HepG2 (cell line): ENCODE measurements at regions not wholly inside any gene's neighbourhood (a gene's known extent, or its start where the extent isn't known, plus 50 kb on each side); places are given as distances from the start of the nearest gene placed in this dataset.

Experiments
- ATAC-seq: fragments of 200-7000 bp; cut with Tn5 transposase; 3 replicates; pipeline ENCODE4 v1.9.1; 2020; ENCODE audit warnings: mild to moderate bottlenecking, moderate library complexity
- BruUV-seq: library from RNA; stranded (reverse); fragments of 400-500 nt; replicated peaks from 2 replicates; lab custom pipeline; 2021; lab: Mats Ljungman, UMichigan
- CTCF ChIA-PET: fragments of 300-600 bp; formaldehyde crosslinking; extraction: SDS; loops from one replicate; lab custom pipeline; 2021; ENCODE audit warnings: low total read pairs, inconsistent platforms, low intra/inter-chr PET ratio; lab: Yijun Ruan, JAX
- POLR2A ChIA-PET: fragments of 350-600 bp; sonication (Branson Sonifier 250); formaldehyde crosslinking; loops from one replicate; lab custom pipeline; 2020; ENCODE audit warnings: antibody characterized with exemption, inconsistent platforms; lab: Yijun Ruan, JAX
- DNase-seq: peaks from one replicate; pipeline ENCODE4 v3.0.0-alpha.2; 2015; ENCODE audit warnings: low spot score
- FAIRE-seq: peaks from 3 replicates; lab custom pipeline; 2011; peaks lifted over from hg19 to GRCh38; lab: Jason Lieb, UNC
- H2AFZ ChIP-seq: one replicate; pipeline ENCODE4 v1.6.1; 2011; ENCODE audit warnings: low read length, inconsistent platforms
- H3K27ac ChIP-seq: fragments of 300-600 bp; 3 replicates; pipeline ENCODE4 v1.8.0; 2011; ENCODE audit warnings: mixed run types, mild to moderate bottlenecking, mixed read lengths, low read length, inconsistent platforms; ENCODE audit not compliant: insufficient read depth; ENCODE audit errors: extremely low read length
- H3K27me3 ChIP-seq, 2 experiments: fragments of 200-600 bp in 1 of 2; 2 replicates in 1 of 2; 3 replicates in 1 of 2; pipeline versions ENCODE4 v1.6.0 to v1.8.0; 2011; ENCODE audit warnings: low read length in 2 of 2, mild to moderate bottlenecking in 2 of 2, moderate library complexity in 2 of 2, inconsistent platforms in 1 of 2; ENCODE audit not compliant: insufficient read depth in 2 of 2, control insufficient read depth in 1 of 2
- H3K36me3 ChIP-seq, 2 experiments: fragments of 200-600 bp in 1 of 2; replicated peaks in 1 of 2; 2 replicates in 1 of 2; 3 replicates in 1 of 2; pipeline versions ENCODE4 v1.5.1 to v1.8.0; 2011; ENCODE audit warnings: low read length in 2 of 2, inconsistent platforms in 1 of 2; ENCODE audit not compliant: insufficient read depth in 2 of 2, control insufficient read depth in 1 of 2
- H3K4me1 ChIP-seq: 2 replicates; pipeline ENCODE4 v1.5.1; 2012; ENCODE audit warnings: low read length, inconsistent platforms; ENCODE audit not compliant: insufficient read depth
- H3K4me2 ChIP-seq: 2 replicates; pipeline ENCODE4 v1.6.0; 2011; ENCODE audit warnings: low read depth, low read length, inconsistent platforms
- H3K4me3 ChIP-seq, 3 experiments: fragments of 200-600 bp in 1 of 3; sonication (generic), shearing (Covaris generic) in 1 of 3; replicated peaks in 1 of 3; 2 replicates each; pipeline ENCODE4 v1.5.1; 2011 to 2016; ENCODE audit warnings: low read length in 3 of 3, inconsistent platforms in 2 of 3, low read depth in 2 of 3, mild to moderate bottlenecking in 2 of 3, control low read depth in 1 of 3, mixed read lengths in 1 of 3; ENCODE audit not compliant: insufficient read depth in 1 of 3
- H3K79me2 ChIP-seq: one replicate; pipeline ENCODE4 v1.6.1; 2011; ENCODE audit warnings: low read length, inconsistent platforms; ENCODE audit not compliant: insufficient read depth
- H3K9ac ChIP-seq: 2 replicates; pipeline ENCODE4 v1.6.0; 2011; ENCODE audit warnings: mild to moderate bottlenecking, low read depth, low read length, inconsistent platforms; ENCODE audit not compliant: insufficient read depth
- H3K9me3 ChIP-seq: 2 replicates; pipeline ENCODE4 v1.5.1; 2012; ENCODE audit warnings: mild to moderate bottlenecking, low read length
- H4K20me1 ChIP-seq: 2 replicates; pipeline ENCODE4 v1.6.0; 2011; ENCODE audit warnings: inconsistent platforms, mild to moderate bottlenecking, low read length, moderate library complexity; ENCODE audit not compliant: insufficient read depth
- ARID5B ChIP-seq: IDR thresholded peaks from 2 replicates; pipeline ENCODE4 v1.4.0; 2020; ENCODE audit warnings: mild to moderate bottlenecking, missing genetic modification reagents
- GATA4 ChIP-seq: sonication (generic); IDR thresholded peaks from 2 replicates; pipeline ENCODE4 v1.6.1; 2016; ENCODE audit warnings: antibody characterized with exemption, low read depth, borderline replicate concordance
- HNF1A ChIP-seq, 2 experiments: sonication (generic) in 1 of 2; formaldehyde crosslinking in 1 of 2; IDR thresholded peaks; 2 replicates each; pipeline versions ENCODE4 v1.4.0 to v1.6.1; 2016 to 2020; ENCODE audit warnings: borderline replicate concordance in 1 of 2, low read depth in 1 of 2, mild to moderate bottlenecking in 1 of 2, missing genetic modification reagents in 1 of 2
- RXRB ChIP-seq: IDR thresholded peaks from 2 replicates; pipeline ENCODE4 v1.6.1; 2016; ENCODE audit warnings: borderline replicate concordance, missing genetic modification reagents, missing compliant biosample characterization
- TBP ChIP-seq: sonication (generic); formaldehyde crosslinking; IDR thresholded peaks from 2 replicates; pipeline ENCODE4 v1.5.0; 2020; ENCODE audit warnings: missing genetic modification reagents
- ZFP91 ChIP-seq: sonication (generic); formaldehyde crosslinking; IDR thresholded peaks from 2 replicates; pipeline ENCODE4 v1.9.0; 2022; ENCODE audit warnings: missing genetic modification reagents, mild to moderate bottlenecking, borderline replicate concordance
- ZNF572 ChIP-seq: sonication (generic); formaldehyde crosslinking; IDR thresholded peaks from 2 replicates; pipeline ENCODE4 v1.5.1; 2020; ENCODE audit warnings: mild to moderate bottlenecking, missing genetic modification reagents
- ZNF746 ChIP-seq: sonication (generic); formaldehyde crosslinking; IDR thresholded peaks from 2 replicates; pipeline ENCODE4 v1.8.0; 2022; ENCODE audit warnings: mild to moderate bottlenecking, missing genetic modification reagents
- ZNF790 ChIP-seq: sonication (generic); formaldehyde crosslinking; IDR thresholded peaks from 2 replicates; pipeline ENCODE4 v1.8.0; 2022; ENCODE audit warnings: missing genetic modification reagents, mild to moderate bottlenecking, borderline replicate concordance
- WGBS: methylation state at CpG from one replicate; pipeline ENCODE4 v1.1.6; 2017; ENCODE audit warnings: low lambda C conversion rate; 5-methylcytosine and 5-hydroxymethylcytosine counted together
- in situ Hi-C: cut with HindIII; loops from 2 replicates; pipeline ENCODE4 v1.10.0; 2017; ENCODE audit warnings: low pct_unique_long_range_greater_than_20kb; ENCODE audit not compliant: extremely low pct_ligation_motif_present
- intact Hi-C: fragments of 100-400 bp; cut with micrococcal nuclease; formaldehyde crosslinking; loops from one replicate; pipeline ENCODE4 v1.10.0; 2022; ENCODE audit not compliant: unreplicated experiment

- TF ChIP-seq ARID5B (CRISPR knock-in tag) = no peak
- no peak for TF ChIP-seq GATA4
- no peak for TF ChIP-seq HNF1A (IDR thresholded peaks at IDR 0.05; ENCODE audit: low read depth)
- no peak for TF ChIP-seq HNF1A (CRISPR knock-in tag; IDR thresholded peaks at IDR 0.05; ENCODE audit: borderline replicate concordance)
Measured at GRCh38 chr5:2023196-2023595, 140.5 kb upstream of the IRX4 start (continued).

- intact Hi-C loops = no loop called here
- H3K27me3 ChIP-seq = peaks cover 1 to 24% of the 10 kb centered on the region in 2 experiments; a peak in 4 of 5 replicates
- POLR2A ChIA-PET = no interaction called here
- H3K4me2 ChIP-seq = no peak overlapping the region
- no TSS peak for BruUV-seq
- WGBS = 0% methylated on average over 4 of the region's 5 CpGs
- no peaks in the 10 kb centered on the region for H4K20me1 ChIP-seq
- FAIRE-seq (no peak), ATAC-seq (no peak)
- no peak overlapping the region for H3K9ac ChIP-seq
- no peaks in the 10 kb centered on the region for H3K79me2 ChIP-seq
- no peak overlapping the region for H3K27ac ChIP-seq
- TF ChIP-seq ZFP91 (CRISPR knock-in tag) = no peak
- TF ChIP-seq TBP (CRISPR knock-in tag) = no peak
- no peak for TF ChIP-seq ZNF790 (CRISPR knock-in tag)
- no peak for TF ChIP-seq RXRB (CRISPR knock-in tag)
- TF ChIP-seq ZNF746 (CRISPR knock-in tag) = no peak
- no peak for TF ChIP-seq ZNF572 (CRISPR knock-in tag)
- TF ChIP-seq, all 625 proteins: peak for 0
- DNase-seq = no peak
- in situ Hi-C loops = no loop called here
- H3K9me3 ChIP-seq = no peaks in the 10 kb centered on the region
- no peaks in the 10 kb centered on the region for H3K36me3 ChIP-seq
- H3K4me3 ChIP-seq = no peak overlapping the region
- CTCF ChIA-PET = no interaction called here
- H3K4me1 ChIP-seq = no peaks in the 10 kb centered on the region
- no peak overlapping the region for H2AFZ ChIP-seq
Measured at GRCh38 chr5:2022436-2022835, 139.7 kb upstream of the IRX4 start.
